Effector memory CD8-positive, alpha-beta T cell (primary cell): ENCODE measurements at regions not wholly inside any gene's neighbourhood (a gene's known extent, or its start where the extent isn't known, plus 50 kb on each side); places are given as distances from the start of the nearest gene placed in this dataset.

Experiments
- ATAC-seq: fragments of 150-1000 bp; cut with Tn5 transposase; replicated peaks from 2 replicates; pipeline ENCODE4 v1.10.0; 2021; ENCODE audit warnings: mild to moderate bottlenecking, moderate library complexity
- DNase-seq, 3 experiments: peaks; one replicate each; pipeline ENCODE4 v3.0.0; 2021
- H3K27ac Mint-ChIP-seq, 2 donors: one replicate each; pipeline ENCODE4 v1.8.0; 2022; ENCODE audit warnings: mild to moderate bottlenecking in 2 of 2, mixed read lengths in 2 of 2, moderate library complexity in 2 of 2
- H3K27me3 Mint-ChIP-seq, 2 donors: one replicate each; pipeline ENCODE4 v1.8.0; 2022; ENCODE audit warnings: mixed read lengths in 2 of 2
- H3K36me3 Mint-ChIP-seq: one replicate; pipeline ENCODE4 v1.8.0; 2022; ENCODE audit warnings: mild to moderate bottlenecking, moderate library complexity, mixed read lengths; ENCODE audit not compliant: insufficient read depth
- H3K4me1 Mint-ChIP-seq, 2 donors: one replicate each; pipeline ENCODE4 v1.8.0; 2022; ENCODE audit warnings: low read depth in 2 of 2, mixed read lengths in 2 of 2
- H3K4me3 Mint-ChIP-seq, 2 donors: one replicate each; pipeline ENCODE4 v1.8.0; 2022; ENCODE audit warnings: mild to moderate bottlenecking in 2 of 2, mixed read lengths in 2 of 2, moderate library complexity in 2 of 2
- H3K9me3 Mint-ChIP-seq, 2 donors: one replicate each; pipeline ENCODE4 v1.8.0; 2022; ENCODE audit warnings: mixed read lengths in 2 of 2

DNA sequence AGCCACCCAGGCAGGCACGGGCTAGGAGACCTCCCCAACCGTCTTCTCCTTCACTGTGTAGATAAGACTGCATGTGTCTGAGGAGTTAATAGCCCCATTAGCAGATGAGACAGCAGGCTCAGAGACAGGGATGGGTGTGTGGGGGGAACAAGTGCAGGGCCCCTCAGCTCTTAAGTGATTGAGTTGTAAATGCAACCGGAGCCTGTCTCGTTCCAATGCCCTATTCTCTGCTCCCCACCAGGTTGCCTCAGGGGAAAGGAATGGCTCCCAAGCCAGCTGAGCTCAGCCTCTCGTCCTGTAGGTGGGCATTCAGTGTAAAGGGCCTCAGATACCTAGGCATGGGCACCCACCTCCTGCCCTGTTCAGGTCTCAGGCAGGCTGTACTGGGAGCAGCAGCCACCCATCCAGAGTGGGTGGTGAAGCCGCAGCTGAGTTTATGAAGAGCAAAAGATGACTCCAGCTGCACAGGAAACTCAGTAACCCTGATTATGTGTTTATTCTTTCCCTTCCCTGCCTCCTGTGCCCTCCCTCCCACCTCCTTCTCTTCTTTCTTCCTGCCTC is 87.3 kb downstream of the PJA1 start:
- Mint-ChIP-seq H3K9me3 (no peaks in the 10 kb centered on the region), H3K4me3 (no peak overlapping the region), H3K4me1 (no peaks in the 10 kb centered on the region), H3K27ac (no peak overlapping the region), H3K27me3 (no peaks in the 10 kb centered on the region), H3K36me3 (no peaks in the 10 kb centered on the region)
- no peak for ATAC-seq
- DNase-seq: no peak

DNA sequence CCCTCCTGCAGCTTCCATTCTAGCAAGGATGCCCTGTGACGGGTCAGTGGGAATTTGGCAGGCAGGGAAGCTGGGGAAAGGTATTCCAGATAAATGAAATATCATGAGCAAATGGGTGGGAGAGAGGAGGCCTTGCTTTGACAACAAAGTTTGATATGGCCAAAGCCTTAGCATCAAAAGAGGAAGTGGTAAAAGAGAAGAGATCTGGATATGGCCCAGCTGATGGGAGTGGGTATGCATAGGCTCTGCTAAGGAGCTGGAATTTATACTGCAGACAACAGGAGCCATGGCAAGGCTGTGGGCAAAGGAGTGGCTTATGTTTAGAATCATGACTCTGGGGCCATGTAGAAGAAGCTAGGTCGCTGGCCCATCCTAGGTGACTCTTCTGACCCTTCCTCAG is 89.2 kb downstream of the PJA1 start:
- Mint-ChIP-seq H3K27me3 (no peaks in the 10 kb centered on the region), H3K9me3 (no peaks in the 10 kb centered on the region), H3K4me3 (no peak overlapping the region), H3K27ac (no peak overlapping the region), H3K4me1 (no peaks in the 10 kb centered on the region), H3K36me3 (no peaks in the 10 kb centered on the region)
- DNase-seq (no peak), ATAC-seq (no peak)

DNA sequence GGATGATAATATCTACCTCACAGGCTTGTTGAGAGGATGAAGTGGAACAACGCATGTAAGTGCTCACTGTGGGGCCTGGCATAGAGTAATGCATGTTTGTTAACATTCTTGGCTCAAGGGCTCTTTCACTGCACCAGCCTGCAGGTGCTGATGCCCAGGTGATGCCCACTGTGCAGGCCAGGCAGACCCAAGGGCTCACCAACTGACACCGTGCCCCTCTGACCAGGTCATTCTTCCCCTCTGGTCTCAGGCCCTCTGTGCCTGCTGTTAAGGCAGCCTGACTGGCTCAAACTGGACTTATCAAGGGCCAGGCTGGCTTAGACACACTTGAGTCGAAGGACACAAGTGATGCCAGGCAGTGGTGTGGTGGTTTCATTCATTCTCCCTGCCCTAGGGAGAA is 90.5 kb downstream of the PJA1 start:
- Mint-ChIP-seq H3K4me1 (no peaks in the 10 kb centered on the region), H3K9me3 (no peaks in the 10 kb centered on the region), H3K36me3 (no peaks in the 10 kb centered on the region), H3K27me3 (no peaks in the 10 kb centered on the region), H3K4me3 (no peak overlapping the region), H3K27ac (no peak overlapping the region)
- no peak for DNase-seq
- no peak for ATAC-seq

DNA sequence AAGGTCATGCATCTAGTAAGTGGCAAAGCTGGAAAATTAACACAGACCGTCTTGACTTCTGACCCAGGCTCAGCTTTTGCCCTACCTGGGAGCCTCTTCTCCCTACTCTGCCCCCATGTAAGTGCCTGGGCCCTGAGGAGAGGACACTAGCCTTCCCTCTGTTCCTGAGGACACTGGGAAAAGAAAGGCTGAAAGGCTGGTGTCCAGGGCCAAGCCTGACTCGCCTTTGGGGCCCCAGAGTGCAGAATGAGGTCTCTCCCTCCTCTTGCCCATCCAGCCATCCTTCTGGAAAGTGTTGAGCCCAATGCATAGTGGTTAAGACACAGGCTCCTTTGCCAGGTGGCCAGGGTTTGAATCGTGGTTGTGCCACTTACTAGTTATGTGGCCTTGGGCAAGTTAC is 91.5 kb downstream of the PJA1 start:
- H3K27ac Mint-ChIP-seq: no peak overlapping the region
- H3K9me3 Mint-ChIP-seq: no peaks in the 10 kb centered on the region
- H3K27me3 Mint-ChIP-seq: no peaks in the 10 kb centered on the region
- DNase-seq (no peak), ATAC-seq (no peak)
- no peaks in the 10 kb centered on the region for H3K36me3 Mint-ChIP-seq
- H3K4me1 Mint-ChIP-seq: no peaks in the 10 kb centered on the region
- H3K4me3 Mint-ChIP-seq: no peak overlapping the region

DNA sequence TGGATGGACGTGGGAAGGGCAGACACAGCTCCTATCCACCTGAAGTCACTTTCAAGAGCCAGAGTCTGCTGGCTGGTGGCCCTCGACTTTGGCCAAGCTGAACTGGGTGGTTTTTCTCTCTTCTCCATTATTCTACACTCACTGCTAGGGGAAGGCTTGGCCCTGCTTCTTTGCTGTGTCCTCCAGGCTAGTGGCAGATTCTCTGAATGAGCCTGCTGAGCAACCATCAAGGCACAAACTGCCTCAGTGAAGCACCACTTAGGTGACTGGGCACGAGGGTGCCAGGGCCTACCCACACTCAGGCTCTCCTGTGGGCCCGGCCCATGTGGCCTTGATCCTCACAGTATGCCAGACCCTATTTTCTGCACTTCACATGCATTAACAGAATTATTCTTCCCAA is 92.0 kb downstream of the PJA1 start:
- H3K9me3 Mint-ChIP-seq: no peaks in the 10 kb centered on the region
- DNase-seq (no peak), ATAC-seq (no peak)
- no peak overlapping the region for H3K4me3 Mint-ChIP-seq
- H3K27ac Mint-ChIP-seq: no peak overlapping the region
- H3K27me3 Mint-ChIP-seq: no peaks in the 10 kb centered on the region
- H3K36me3 Mint-ChIP-seq: no peaks in the 10 kb centered on the region
- no peaks in the 10 kb centered on the region for H3K4me1 Mint-ChIP-seq

DNA sequence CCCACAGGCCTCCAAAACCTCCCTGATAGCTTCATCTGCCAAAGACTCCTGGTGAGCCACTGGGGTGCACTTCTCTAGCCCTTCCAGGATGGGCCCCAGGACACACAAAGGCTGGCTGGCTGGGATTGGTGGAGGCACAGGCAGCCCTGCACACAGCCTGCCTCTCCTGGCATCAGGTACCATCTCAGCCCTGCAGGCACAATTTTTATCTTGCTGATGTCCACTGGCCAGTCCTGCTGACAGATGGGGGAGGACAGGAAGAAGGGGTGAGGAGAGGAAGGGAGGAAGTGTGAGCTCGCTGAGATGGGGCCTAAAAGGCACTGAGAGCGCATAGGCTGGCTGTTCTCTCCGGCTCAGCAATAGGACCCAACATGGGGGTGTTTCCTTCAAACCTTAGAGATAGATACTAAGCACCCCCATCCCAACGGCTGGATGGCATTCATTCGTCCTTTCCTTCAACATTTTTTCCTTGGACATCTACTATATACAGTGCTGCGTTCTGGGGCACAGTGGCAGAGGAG is 92.7 kb downstream of the PJA1 start:
- no peaks in the 10 kb centered on the region for H3K27me3 Mint-ChIP-seq
- DNase-seq (no peak), ATAC-seq (no peak)
- H3K9me3 Mint-ChIP-seq: no peaks in the 10 kb centered on the region
- no peaks in the 10 kb centered on the region for H3K4me1 Mint-ChIP-seq
- no peak overlapping the region for H3K4me3 Mint-ChIP-seq
- H3K27ac Mint-ChIP-seq: no peak overlapping the region
- no peaks in the 10 kb centered on the region for H3K36me3 Mint-ChIP-seq

DNA sequence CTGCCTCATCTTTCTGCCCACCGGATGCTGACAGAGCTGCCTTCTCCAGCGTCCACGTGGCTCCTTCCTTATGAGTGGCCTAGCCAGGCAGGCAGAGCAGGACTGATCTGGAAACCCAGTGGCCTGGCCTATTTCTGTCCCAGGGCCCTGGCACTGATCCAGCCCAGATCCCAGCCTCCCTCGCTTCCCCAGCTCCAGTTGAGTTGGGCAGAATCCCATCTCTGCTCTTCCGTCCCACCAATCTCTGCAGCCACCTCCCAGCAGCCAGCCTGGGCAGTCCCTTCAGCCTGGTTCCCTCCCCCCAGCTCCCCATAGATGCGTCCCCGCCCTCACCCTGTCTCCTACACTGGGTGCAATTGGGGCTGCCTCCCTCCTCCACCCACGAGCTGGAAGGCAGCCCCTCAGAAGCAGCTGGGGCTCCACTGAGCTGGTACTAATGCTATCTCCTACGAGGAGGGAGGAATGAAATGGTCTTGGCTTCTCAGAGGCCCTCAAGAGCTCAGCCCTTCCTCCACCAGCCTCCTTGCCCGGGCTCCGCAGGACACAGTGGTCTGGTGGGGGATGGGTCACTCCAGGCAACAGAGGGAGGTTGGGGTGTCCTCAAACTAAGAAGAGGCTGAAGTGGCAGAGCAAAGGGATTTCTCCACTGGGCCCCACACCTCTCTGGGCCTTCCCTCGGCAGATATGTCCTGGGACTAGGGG is 94.2 kb downstream of the PJA1 start:
- DNase-seq: no peak
- no peak for ATAC-seq
- Mint-ChIP-seq H3K9me3 (no peaks in the 10 kb centered on the region), H3K36me3 (no peaks in the 10 kb centered on the region), H3K4me3 (no peak overlapping the region), H3K4me1 (no peaks in the 10 kb centered on the region), H3K27me3 (peaks cover 0 to 6% of the 10 kb centered on the region in 2 donors), H3K27ac (no peak overlapping the region)

DNA sequence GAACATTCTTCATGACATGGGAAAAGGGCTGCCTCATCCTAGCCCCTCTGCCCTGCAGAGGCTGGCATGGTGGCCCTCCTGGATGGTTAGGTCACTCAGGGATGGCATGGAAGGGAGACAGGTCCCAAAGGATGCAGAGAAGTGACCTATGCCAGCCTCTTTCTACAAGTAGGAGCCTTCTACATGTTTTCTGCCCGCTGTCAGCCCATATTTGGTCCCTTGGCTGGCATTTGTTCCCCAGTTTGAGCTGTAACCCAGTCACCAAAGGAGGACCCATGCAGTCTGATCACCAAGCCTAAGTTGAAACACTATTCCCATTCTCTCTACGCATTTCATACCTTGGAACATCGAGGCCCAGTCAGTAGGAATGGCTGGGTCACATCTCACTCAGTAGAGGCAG is 95.4 kb downstream of the PJA1 start:
- no peak for ATAC-seq
- H3K4me1 Mint-ChIP-seq: no peaks in the 10 kb centered on the region
- H3K9me3 Mint-ChIP-seq: no peaks in the 10 kb centered on the region

DNA sequence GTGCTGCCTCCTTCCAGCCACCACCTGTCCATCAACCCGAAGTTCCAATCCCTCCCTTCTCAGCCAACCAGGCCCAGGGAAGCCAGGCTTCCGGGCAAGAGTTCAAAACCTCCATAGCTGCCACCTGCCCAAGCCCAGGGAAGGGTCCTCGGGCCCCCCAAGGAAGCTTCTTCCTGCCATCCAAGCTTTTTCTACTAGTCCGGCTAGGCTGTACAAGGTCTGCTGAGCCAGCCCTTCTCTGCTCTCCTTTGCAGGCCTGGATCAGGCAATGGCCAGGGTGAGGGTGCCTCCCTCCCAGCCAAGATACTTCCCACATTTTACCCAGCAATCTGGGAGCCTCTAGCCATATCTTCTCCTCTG is 96.2 kb downstream of the PJA1 start:
- no peaks in the 10 kb centered on the region for H3K4me1 Mint-ChIP-seq
- ATAC-seq: no peak
- no peaks in the 10 kb centered on the region for H3K9me3 Mint-ChIP-seq
- peaks cover 0 to 6% of the 10 kb centered on the region in 2 donors for H3K27me3 Mint-ChIP-seq
- no peak overlapping the region for H3K27ac Mint-ChIP-seq
- no peak overlapping the region for H3K4me3 Mint-ChIP-seq
- H3K36me3 Mint-ChIP-seq: no peaks in the 10 kb centered on the region
- no peak for DNase-seq

More for the DNA sequence above, 95.4 kb downstream of the PJA1 start:
- Mint-ChIP-seq H3K27ac (no peak overlapping the region), H3K27me3 (peaks cover 0 to 6% of the 10 kb centered on the region in 2 donors), H3K4me3 (no peak overlapping the region), H3K36me3 (no peaks in the 10 kb centered on the region)
- no peak for DNase-seq

DNA sequence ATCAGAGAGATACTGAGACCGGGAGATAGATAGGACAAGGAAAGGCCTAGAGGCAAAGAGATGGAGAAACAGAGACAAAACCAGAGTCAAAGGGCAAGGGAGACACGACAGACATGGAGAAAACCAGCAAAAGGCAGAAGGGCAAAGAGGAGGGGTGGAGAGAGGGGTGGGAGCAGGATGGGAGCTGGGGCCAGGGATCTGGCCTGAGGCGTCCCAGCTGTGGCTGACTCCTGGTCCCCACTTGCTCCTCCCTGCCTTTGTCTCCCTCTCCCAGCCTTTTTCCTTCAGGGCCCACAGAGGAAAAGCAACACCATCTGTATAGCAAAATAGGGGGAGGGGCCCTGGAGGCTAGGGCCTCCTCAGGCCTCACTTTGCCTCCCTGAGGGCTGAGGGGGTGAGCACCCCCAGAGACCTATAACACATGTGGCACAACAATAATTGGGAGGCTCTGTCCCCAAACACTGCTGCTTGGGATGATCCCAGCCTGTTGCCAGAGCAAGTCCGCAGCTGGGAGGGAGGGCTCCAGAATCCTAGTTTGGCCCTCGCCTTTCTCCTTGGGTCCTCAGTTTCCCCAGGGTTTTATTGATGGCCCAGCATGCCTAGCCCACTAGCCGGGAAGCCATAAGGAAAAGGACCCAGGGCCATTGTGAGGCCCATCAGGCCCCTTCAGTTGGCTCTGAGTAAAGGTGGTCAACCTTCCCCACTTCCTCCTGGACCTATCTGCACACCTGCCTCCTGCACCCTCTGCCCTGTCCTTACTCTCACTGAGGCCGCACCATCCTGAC is 96.8 kb downstream of the PJA1 start:
- Mint-ChIP-seq H3K9me3 (no peaks in the 10 kb centered on the region), H3K27ac (no peak overlapping the region), H3K4me3 (no peak overlapping the region), H3K4me1 (no peaks in the 10 kb centered on the region), H3K36me3 (no peaks in the 10 kb centered on the region), H3K27me3 (peaks cover 0 to 6% of the 10 kb centered on the region in 2 donors)
- no peak for ATAC-seq
- DNase-seq: no peak

DNA sequence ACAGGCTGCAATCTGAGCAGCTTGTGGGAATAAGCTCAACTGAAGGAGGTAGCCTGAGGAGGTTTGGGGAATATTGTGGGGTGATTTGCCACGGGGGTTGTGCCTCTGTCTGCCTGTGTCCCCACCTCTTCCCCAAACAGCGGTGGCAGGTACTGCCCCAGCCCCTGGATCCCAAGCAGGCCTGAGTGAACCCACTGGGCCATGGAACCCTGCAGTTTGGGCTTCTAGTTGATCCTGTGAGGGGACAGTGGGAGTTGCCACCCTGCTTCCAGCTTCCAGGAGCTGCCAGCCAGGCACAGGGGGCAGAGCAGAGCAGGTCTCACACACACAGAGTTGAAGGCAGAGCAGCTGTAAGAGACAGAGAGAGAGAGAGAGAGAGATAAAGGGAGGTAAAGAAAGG is 97.4 kb downstream of the PJA1 start:
- H3K4me3 Mint-ChIP-seq: no peak overlapping the region
- peaks cover 0 to 8% of the 10 kb centered on the region in 2 donors for H3K27me3 Mint-ChIP-seq
- H3K9me3 Mint-ChIP-seq: no peaks in the 10 kb centered on the region

DNA sequence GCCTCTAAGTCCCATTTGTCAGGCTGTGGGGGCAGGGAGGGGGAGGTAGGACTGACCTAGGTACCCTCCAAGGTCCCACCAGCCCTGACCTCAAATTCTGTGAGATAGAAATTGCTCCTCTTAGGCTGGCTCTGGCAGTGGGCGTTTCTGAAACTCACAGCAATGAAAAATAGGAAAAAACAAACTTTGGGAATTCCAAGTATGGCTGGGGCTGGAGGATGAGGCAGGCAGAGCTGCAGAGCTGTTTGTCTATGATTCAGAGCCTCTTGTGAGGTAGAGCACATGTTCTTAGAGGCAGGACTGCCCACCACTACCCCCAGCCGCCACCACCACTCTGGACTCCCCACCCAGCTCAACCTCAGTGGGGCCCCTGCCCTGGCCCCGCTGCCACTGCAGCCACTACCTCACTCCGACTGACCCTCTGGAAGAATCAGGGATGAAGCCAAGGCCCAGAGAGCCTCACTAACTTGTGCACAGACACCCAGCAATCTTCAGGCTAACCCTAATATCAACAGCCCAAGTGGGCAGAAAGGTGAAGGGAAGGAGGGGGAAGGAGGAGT is 98.2 kb downstream of the PJA1 start:
- Mint-ChIP-seq H3K27me3 (peaks cover 0 to 13% of the 10 kb centered on the region in 2 donors), H3K36me3 (no peaks in the 10 kb centered on the region), H3K4me3 (no peak overlapping the region), H3K27ac (no peak overlapping the region), H3K9me3 (no peaks in the 10 kb centered on the region), H3K4me1 (no peaks in the 10 kb centered on the region)
- ATAC-seq (no peak), DNase-seq (no peak)

More for the DNA sequence above, 97.4 kb downstream of the PJA1 start:
- no peaks in the 10 kb centered on the region for H3K36me3 Mint-ChIP-seq
- no peaks in the 10 kb centered on the region for H3K4me1 Mint-ChIP-seq
- DNase-seq (no peak), ATAC-seq (no peak)
- no peak overlapping the region for H3K27ac Mint-ChIP-seq

DNA sequence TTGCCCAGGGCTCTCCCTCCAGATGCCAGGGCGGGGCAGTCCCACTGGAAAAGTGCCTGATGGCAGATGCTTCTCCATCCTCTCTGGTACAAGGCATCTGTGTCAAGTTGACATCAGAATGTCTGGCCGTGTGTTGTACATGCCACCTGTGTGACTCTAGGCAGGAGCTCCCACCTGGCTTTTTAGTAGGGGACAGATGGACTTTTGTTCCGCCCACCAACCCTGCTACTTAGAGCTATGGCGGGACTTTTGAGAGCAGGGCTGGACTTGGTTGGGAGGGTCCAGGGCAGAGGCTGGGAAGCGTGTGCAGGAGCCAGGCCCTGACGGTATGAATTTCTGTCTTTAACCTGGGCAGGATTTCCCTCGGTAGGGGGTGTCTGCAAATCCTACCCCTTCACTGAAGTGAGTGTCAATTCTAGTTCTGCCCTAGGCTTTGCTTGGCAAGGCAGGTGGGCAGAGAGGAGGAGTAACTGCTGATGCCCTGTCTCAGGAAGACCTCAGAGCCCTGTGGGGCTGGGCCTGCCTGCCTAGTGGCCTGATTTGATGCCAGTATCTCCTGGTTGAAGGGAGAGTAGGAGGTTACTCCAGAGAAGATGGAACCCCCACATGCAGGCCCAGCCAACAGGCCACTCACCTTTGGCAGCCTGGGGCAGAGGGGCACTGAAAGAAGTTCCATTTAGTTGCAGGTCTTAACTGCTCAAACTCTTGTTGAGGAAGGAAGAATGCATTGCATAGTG is 99.1 kb downstream of the PJA1 start:
- DNase-seq: no peak
- Mint-ChIP-seq H3K27ac (no peak overlapping the region), H3K27me3 (peaks cover 0 to 13% of the 10 kb centered on the region in 2 donors), H3K4me1 (no peaks in the 10 kb centered on the region), H3K9me3 (no peaks in the 10 kb centered on the region), H3K36me3 (no peaks in the 10 kb centered on the region), H3K4me3 (no peak overlapping the region)
- ATAC-seq: no peak
